Gastrocnemius medialis (tissue), 4 donors: ENCODE measurements at regions not wholly inside any gene's neighbourhood (a gene's known extent, or its start where the extent isn't known, plus 50 kb on each side); places are given as distances from the start of the nearest gene placed in this dataset.

Source experiments
- ATAC-seq, 2 donors: fragments of 150-250 bp; one replicate each; pipeline ENCODE4 v1.9.1; 2016
- DNase-seq, 2 donors: peaks; one replicate each; pipeline ENCODE4 v3.0.0-alpha.2; 2019
- H3K27ac ChIP-seq, 4 donors: fragments of 200-600 bp; sonication (generic); 1 replicate in 1 of 4; 2 replicates in 3 of 4; pipeline ENCODE4 v1.5.1; 2016 to 2018; ENCODE audit warnings: mild to moderate bottlenecking in 2 of 4, moderate library complexity in 1 of 4
- H3K27me3 ChIP-seq, 3 donors: fragments of 200-600 bp; sonication (generic) in 2 of 3; 1 replicate in 1 of 3; 2 replicates in 2 of 3; pipeline versions ENCODE4 v1.5.1 to v1.6.0; 2016 to 2019; ENCODE audit warnings: mild to moderate bottlenecking in 1 of 3, moderate library complexity in 1 of 3
- H3K36me3 ChIP-seq, 2 donors: fragments of 200-600 bp; sonication (generic) in 1 of 2; one replicate each; pipeline ENCODE4 v1.5.1; 2017 to 2018
- H3K4me1 ChIP-seq, 2 donors: fragments of 200-600 bp; sonication (generic) in 1 of 2; one replicate each; pipeline ENCODE4 v1.5.1; 2016 to 2017; ENCODE audit warnings: mild to moderate bottlenecking in 2 of 2
- H3K4me3 ChIP-seq, 4 donors: fragments of 200-600 bp; sonication (generic) in 3 of 4; 1 replicate in 1 of 4; 2 replicates in 3 of 4; pipeline ENCODE4 v1.5.1; 2016 to 2019; ENCODE audit warnings: mild to moderate bottlenecking in 2 of 4
- H3K9me3 ChIP-seq, 3 donors: fragments of 200-600 bp; sonication (generic) in 2 of 3; 1 replicate in 1 of 3; 2 replicates in 2 of 3; pipeline ENCODE4 v1.5.1; 2016 to 2019
- POLR2A ChIP-seq, 2 donors: fragments of 450-650 bp; IDR thresholded peaks; one replicate each; pipeline ENCODE4 v1.6.1; 2017; ENCODE audit warnings: antibody characterized with exemption in 2 of 2, mild to moderate bottlenecking in 2 of 2, moderate library complexity in 2 of 2
- in situ Hi-C, 4 donors: fragments of 200-750 bp; cut with MboI; loops; one replicate each; pipeline versions ENCODE4 v1.15.0 to v1.8.0; 2017; ENCODE audit warnings: low sequenced_read_pairs in 4 of 4
- intact Hi-C: fragments of 100-400 bp; cut with DNase I; formaldehyde crosslinking; loops from one replicate; pipeline ENCODE4 v1.15.1; 2023; ENCODE audit warnings: low total_unique reads
- TF ChIP-seq, protein P1 (sequence below), 5 experiments: fragments of 450-650 bp in 3 of 5; fragments of 200-600 bp in 2 of 5; sonication (generic) in 2 of 5; IDR thresholded peaks in 4 of 5; conservative IDR thresholded peaks in 1 of 5; 1 replicate in 4 of 5; 2 replicates in 1 of 5; pipeline ENCODE4 v1.5.1; 2016 to 2019; ENCODE audit warnings: antibody characterized with exemption in 5 of 5, mild to moderate bottlenecking in 3 of 5, moderate library complexity in 3 of 5

GRCh38 chr2:103155308-103155707 lies 393.5 kb downstream of the TMEM182 start:
- no peak for ATAC-seq
- H3K4me1 ChIP-seq, result no peaks in the 10 kb centered on the region
- TF ChIP-seq, protein P1, sequence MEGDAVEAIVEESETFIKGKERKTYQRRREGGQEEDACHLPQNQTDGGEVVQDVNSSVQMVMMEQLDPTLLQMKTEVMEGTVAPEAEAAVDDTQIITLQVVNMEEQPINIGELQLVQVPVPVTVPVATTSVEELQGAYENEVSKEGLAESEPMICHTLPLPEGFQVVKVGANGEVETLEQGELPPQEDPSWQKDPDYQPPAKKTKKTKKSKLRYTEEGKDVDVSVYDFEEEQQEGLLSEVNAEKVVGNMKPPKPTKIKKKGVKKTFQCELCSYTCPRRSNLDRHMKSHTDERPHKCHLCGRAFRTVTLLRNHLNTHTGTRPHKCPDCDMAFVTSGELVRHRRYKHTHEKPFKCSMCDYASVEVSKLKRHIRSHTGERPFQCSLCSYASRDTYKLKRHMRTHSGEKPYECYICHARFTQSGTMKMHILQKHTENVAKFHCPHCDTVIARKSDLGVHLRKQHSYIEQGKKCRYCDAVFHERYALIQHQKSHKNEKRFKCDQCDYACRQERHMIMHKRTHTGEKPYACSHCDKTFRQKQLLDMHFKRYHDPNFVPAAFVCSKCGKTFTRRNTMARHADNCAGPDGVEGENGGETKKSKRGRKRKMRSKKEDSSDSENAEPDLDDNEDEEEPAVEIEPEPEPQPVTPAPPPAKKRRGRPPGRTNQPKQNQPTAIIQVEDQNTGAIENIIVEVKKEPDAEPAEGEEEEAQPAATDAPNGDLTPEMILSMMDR (IDR thresholded peaks at IDR 0.05 in 4 of 5, conservative IDR thresholded peaks at IDR 0.05 in 1 of 5), result no peak
- TF ChIP-seq POLR2A (IDR thresholded peaks at IDR 0.05), result no peak
- no peaks in the 10 kb centered on the region for H3K9me3 ChIP-seq
- no peak overlapping the region for H3K27ac ChIP-seq
- no peaks in the 10 kb centered on the region for H3K36me3 ChIP-seq
- DNase-seq, result no peak
- no peaks in the 10 kb centered on the region for H3K27me3 ChIP-seq
- in situ Hi-C loops (no loop called here), intact Hi-C loops (no loop called here)
- no peak overlapping the region for H3K4me3 ChIP-seq

- no peak for DNase-seq
- Histone ChIP-seq H3K4me1 (no peaks in the 10 kb centered on the region), H3K9me3 (no peaks in the 10 kb centered on the region), H3K4me3 (no peak overlapping the region), H3K27ac (no peak overlapping the region), H3K36me3 (no peaks in the 10 kb centered on the region), H3K27me3 (no peaks in the 10 kb centered on the region)
- no peak for ATAC-seq
- intact Hi-C loops (no loop called here), in situ Hi-C loops (no loop called here)
- TF ChIP-seq, protein P1 (IDR thresholded peaks at IDR 0.05 in 4 of 5, conservative IDR thresholded peaks at IDR 0.05 in 1 of 5), result no peak
- TF ChIP-seq POLR2A (IDR thresholded peaks at IDR 0.05), result no peak
Observed at GRCh38 chr2:103159018-103159417, 397.2 kb downstream of the TMEM182 start.

GRCh38 chr2:103161456-103162289 lies 399.8 kb downstream of the TMEM182 start:
- no peak overlapping the region for H3K27ac ChIP-seq
- DNase-seq (no peak), ATAC-seq (no peak)
- H3K27me3 ChIP-seq, result no peaks in the 10 kb centered on the region
- in situ Hi-C loops, result no loop called here
- no peaks in the 10 kb centered on the region for H3K9me3 ChIP-seq
- intact Hi-C loops, result loop anchor here (10.0 kb wide), 1 partner anchor 1713 kb away; no protein-coding TSS in a partner anchor
- H3K36me3 ChIP-seq, result no peaks in the 10 kb centered on the region
- TF ChIP-seq POLR2A (IDR thresholded peaks at IDR 0.05), result no peak
- TF ChIP-seq, protein P1 (IDR thresholded peaks at IDR 0.05 in 4 of 5, conservative IDR thresholded peaks at IDR 0.05 in 1 of 5), result peak in 3 of 5 experiments; percentile 16 to 49 (median 48)
- no peaks in the 10 kb centered on the region for H3K4me1 ChIP-seq
- no peak overlapping the region for H3K4me3 ChIP-seq

DNA sequence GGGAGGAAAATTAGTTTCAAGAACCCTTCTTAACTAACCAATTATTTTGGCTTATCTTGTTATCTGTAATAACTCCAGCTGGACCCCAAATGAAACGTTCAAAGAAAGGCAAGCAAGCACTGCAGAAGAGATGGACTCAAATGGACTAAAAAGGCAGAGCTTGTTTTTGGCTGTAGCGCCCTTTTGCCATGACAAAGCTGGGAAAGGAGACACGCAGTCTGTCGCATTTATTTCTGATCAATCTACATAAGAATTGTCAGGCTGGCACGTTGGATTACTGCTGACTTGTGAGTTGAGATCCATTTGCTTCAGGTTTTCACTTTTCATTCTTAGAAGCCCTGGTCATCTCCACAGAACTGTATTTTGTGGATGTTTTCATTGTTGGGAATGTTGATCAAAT lies 402.9 kb downstream of the TMEM182 start:
- no peaks in the 10 kb centered on the region for H3K4me1 ChIP-seq
- H3K9me3 ChIP-seq, result no peaks in the 10 kb centered on the region
- TF ChIP-seq, protein P1 (IDR thresholded peaks at IDR 0.05 in 4 of 5, conservative IDR thresholded peaks at IDR 0.05 in 1 of 5), result no peak
- no peaks in the 10 kb centered on the region for H3K27me3 ChIP-seq
- in situ Hi-C loops, result no loop called here
- intact Hi-C loops, result loop anchor here (10.0 kb wide), 1 partner anchor 1710 kb away; no protein-coding TSS in a partner anchor
- no peak overlapping the region for H3K27ac ChIP-seq
- no peak overlapping the region for H3K4me3 ChIP-seq
- H3K36me3 ChIP-seq, result no peaks in the 10 kb centered on the region
- DNase-seq (no peak), ATAC-seq (no peak)
